ENCODE measurements at regions not wholly inside any gene's neighbourhood (a gene's known extent, or its start where the extent isn't known, plus 50 kb on each side); places are given as distances from the start of the nearest gene placed in this dataset.

GRCh38 chr12:86721713-86722397, 465.7 kb upstream of the MGAT4C start:
- no peak for TF ChIP-seq CTCF (IDR thresholded peaks at IDR 0.05; ENCODE audit: low read length)
- no peak for TF ChIP-seq EZH2 (IDR thresholded peaks at IDR 0.05; ENCODE audit: borderline replicate concordance, low read length)

Data from OCI-LY1 (cell line).